VCaP (cell line): ENCODE measurements at regions not wholly inside any gene's neighbourhood (a gene's known extent, or its start where the extent isn't known, plus 50 kb on each side); places are given as distances from the start of the nearest gene placed in this dataset.

Experiments used
- H3K27ac ChIP-seq: fragments of 450-650 bp; 2 replicates; pipeline ENCODE4 v1.5.1; 2017
- CTCF ChIP-seq: fragments of 450-650 bp; conservative IDR thresholded peaks from 2 replicates; pipeline ENCODE4 v1.5.1; 2017; ENCODE audit warnings: mild to moderate bottlenecking, moderate library complexity

- H3K27ac ChIP-seq: no peak overlapping the region
- no peak for TF ChIP-seq CTCF
Observed at GRCh38 chr4:176924238-176924637, 131.5 kb upstream of the VEGFC start.

- H3K27ac ChIP-seq: no peak overlapping the region
- no peak for TF ChIP-seq CTCF
Observed at GRCh38 chr4:176925962-176926361, 133.2 kb upstream of the VEGFC start.

- TF ChIP-seq CTCF: no peak
- no peak overlapping the region for H3K27ac ChIP-seq
Observed at GRCh38 chr4:176927117-176927516, 134.4 kb upstream of the VEGFC start.

- no peak overlapping the region for H3K27ac ChIP-seq
- TF ChIP-seq CTCF: no peak
Observed at GRCh38 chr4:176927664-176928063, 134.9 kb upstream of the VEGFC start.

GRCh38 chr4:176939445-176939844, 146.7 kb upstream of the VEGFC start:
- TF ChIP-seq CTCF: no peak
- no peak overlapping the region for H3K27ac ChIP-seq

- H3K27ac ChIP-seq: no peak overlapping the region
Observed at GRCh38 chr4:176945334-176945733, 152.6 kb upstream of the VEGFC start.

GRCh38 chr4:176949029-176949428, 156.3 kb upstream of the VEGFC start:
- no peak overlapping the region for H3K27ac ChIP-seq
- no peak for TF ChIP-seq CTCF

More at GRCh38 chr4:176945334-176945733, 152.6 kb upstream of the VEGFC start:
- no peak for TF ChIP-seq CTCF

GRCh38 chr4:176953021-176953420, 160.3 kb upstream of the VEGFC start:
- H3K27ac ChIP-seq: no peak overlapping the region
- no peak for TF ChIP-seq CTCF
